Uterus (tissue), 3 donors: ENCODE measurements at regions not wholly inside any gene's neighbourhood (a gene's known extent, or its start where the extent isn't known, plus 50 kb on each side); places are given as distances from the start of the nearest gene placed in this dataset.

Experiments used
- DNase-seq, 2 donors: peaks; one replicate each; pipeline ENCODE4 v3.0.0-alpha.2; 2019 to 2020
- H3K27ac ChIP-seq, 2 donors: fragments of 200-600 bp; sonication (generic); 1 replicate in 1 of 2; 2 replicates in 1 of 2; pipeline ENCODE4 v1.5.1; 2016 to 2018
- H3K27me3 ChIP-seq, 2 donors: fragments of 200-600 bp; sonication (generic); one replicate each; pipeline ENCODE4 v1.5.1; 2018 to 2019; ENCODE audit warnings: control low read depth in 1 of 2
- H3K36me3 ChIP-seq, 2 donors: fragments of 200-600 bp; sonication (generic); one replicate each; pipeline ENCODE4 v1.5.1; 2019; ENCODE audit warnings: control low read depth in 1 of 2
- H3K4me1 ChIP-seq, 2 donors: fragments of 200-600 bp; sonication (generic); one replicate each; pipeline ENCODE4 v1.5.1; 2018 to 2019; ENCODE audit warnings: control low read depth in 1 of 2
- H3K4me3 ChIP-seq, 2 donors: fragments of 200-600 bp; sonication (generic); 1 replicate in 1 of 2; 2 replicates in 1 of 2; pipeline ENCODE4 v1.5.1; 2018 to 2019; ENCODE audit warnings: mild to moderate bottlenecking in 1 of 2
- H3K9me3 ChIP-seq, 2 donors: fragments of 200-600 bp; sonication (generic); one replicate each; pipeline ENCODE4 v1.5.1; 2019; ENCODE audit warnings: control low read depth in 1 of 2
- CTCF ChIP-seq, 4 experiments: fragments of 200-600 bp in 2 of 4; fragments of 450-650 bp in 2 of 4; sonication (generic) in 2 of 4; IDR thresholded peaks; one replicate each; pipeline ENCODE4 v1.5.1; 2016 to 2019; ENCODE audit warnings: antibody characterized with exemption in 4 of 4, mild to moderate bottlenecking in 2 of 4, moderate library complexity in 1 of 4
- POLR2A ChIP-seq, 2 donors: fragments of 450-650 bp; IDR thresholded peaks; one replicate each; pipeline ENCODE4 v1.6.1; 2016; ENCODE audit warnings: antibody characterized with exemption in 2 of 2, mild to moderate bottlenecking in 1 of 2, moderate library complexity in 1 of 2
- intact Hi-C: fragments of 100-400 bp; cut with DNase I; formaldehyde crosslinking; loops from one replicate; pipeline ENCODE4 v1.15.1; 2023; ENCODE audit warnings: low total_unique reads
- donor health status: DM: yes; HTN: yes; CAD: no.

GRCh38 chr11:97962758-97963157 is 1058.0 kb upstream of the CNTN5 start:
- Histone ChIP-seq H3K27ac (no peak overlapping the region), H3K27me3 (no peaks in the 10 kb centered on the region), H3K4me3 (no peak overlapping the region), H3K36me3 (no peaks in the 10 kb centered on the region), H3K9me3 (no peaks in the 10 kb centered on the region), H3K4me1 (no peaks in the 10 kb centered on the region)
- TF ChIP-seq POLR2A (IDR thresholded peaks at IDR 0.05): no peak
- no peak for TF ChIP-seq CTCF (IDR thresholded peaks at IDR 0.05)
- intact Hi-C loops: no loop called here
- no peak for DNase-seq

- no peak for DNase-seq
- Histone ChIP-seq H3K36me3 (no peaks in the 10 kb centered on the region), H3K4me3 (no peak overlapping the region), H3K27me3 (no peaks in the 10 kb centered on the region), H3K9me3 (no peaks in the 10 kb centered on the region), H3K4me1 (no peaks in the 10 kb centered on the region), H3K27ac (no peak overlapping the region)
- intact Hi-C loops: no loop called here
- TF ChIP-seq POLR2A (IDR thresholded peaks at IDR 0.05): no peak
- TF ChIP-seq CTCF (IDR thresholded peaks at IDR 0.05): no peak
These were observed 1057.0 kb upstream of the CNTN5 start for GRCh38 chr11:97963528-97964331.

- Histone ChIP-seq H3K36me3 (no peaks in the 10 kb centered on the region), H3K27me3 (no peaks in the 10 kb centered on the region), H3K4me1 (no peaks in the 10 kb centered on the region), H3K4me3 (no peak overlapping the region), H3K9me3 (no peaks in the 10 kb centered on the region), H3K27ac (no peak overlapping the region)
- TF ChIP-seq CTCF (IDR thresholded peaks at IDR 0.05): no peak
- TF ChIP-seq POLR2A (IDR thresholded peaks at IDR 0.05): no peak
- no peak for DNase-seq
- intact Hi-C loops: no loop called here
These were observed 1056.3 kb upstream of the CNTN5 start for GRCh38 chr11:97964332-97965004.

GRCh38 chr11:97965849-97966646 is 1054.7 kb upstream of the CNTN5 start:
- intact Hi-C loops: no loop called here
- Histone ChIP-seq H3K36me3 (no peaks in the 10 kb centered on the region), H3K27me3 (no peaks in the 10 kb centered on the region), H3K9me3 (no peaks in the 10 kb centered on the region), H3K4me1 (no peaks in the 10 kb centered on the region), H3K27ac (no peak overlapping the region), H3K4me3 (no peak overlapping the region)
- TF ChIP-seq POLR2A (IDR thresholded peaks at IDR 0.05): no peak
- DNase-seq: no peak

GRCh38 chr11:97966901-97967300 is 1053.8 kb upstream of the CNTN5 start:
- H3K4me1 ChIP-seq: no peaks in the 10 kb centered on the region
- H3K9me3 ChIP-seq: no peaks in the 10 kb centered on the region
- H3K36me3 ChIP-seq: no peaks in the 10 kb centered on the region
- H3K27ac ChIP-seq: no peak overlapping the region
- no peaks in the 10 kb centered on the region for H3K27me3 ChIP-seq
- no peak overlapping the region for H3K4me3 ChIP-seq
- intact Hi-C loops: no loop called here
- DNase-seq: no peak
- TF ChIP-seq CTCF (IDR thresholded peaks at IDR 0.05): no peak
- TF ChIP-seq POLR2A (IDR thresholded peaks at IDR 0.05): no peak
